Fibroblast of lung (primary cell): ENCODE measurements at regions not wholly inside any gene's neighbourhood (a gene's known extent, or its start where the extent isn't known, plus 50 kb on each side); places are given as distances from the start of the nearest gene placed in this dataset.

ENCODE experiments used
- CTCF ChIP-seq, 2 donors: IDR thresholded peaks in 1 of 2; conservative IDR thresholded peaks in 1 of 2; 1 replicate in 1 of 2; 2 replicates in 1 of 2; pipeline ENCODE4 v1.5.1; 2011 to 2012; ENCODE audit warnings: low read length in 2 of 2, control low read depth in 1 of 2, inconsistent platforms in 1 of 2, low read depth in 1 of 2, mild to moderate bottlenecking in 1 of 2
- EZH2 ChIP-seq: IDR thresholded peaks from 2 replicates; pipeline ENCODE4 v1.5.1; 2012; ENCODE audit warnings: low read length, control low read depth, mild to moderate bottlenecking; ENCODE audit errors: missing control alignments

- TF ChIP-seq CTCF (conservative IDR thresholded peaks at IDR 0.05 in 1 of 2, IDR thresholded peaks at IDR 0.05 in 1 of 2; ENCODE audit: low read depth in 1 of 2, low read length in 2 of 2): no peak
- TF ChIP-seq EZH2: no peak
Measured at GRCh38 chr1:4303303-4303702, 351.1 kb upstream of the AJAP1 start.
